GM23338 (cell line): ENCODE measurements at regions not wholly inside any gene's neighbourhood (a gene's known extent, or its start where the extent isn't known, plus 50 kb on each side); places are given as distances from the start of the nearest gene placed in this dataset.

Source experiments
- ATAC-seq: fragments of 200-7000 bp; cut with Tn5 transposase; 3 replicates; pipeline ENCODE4 v1.9.1; 2020
- DNase-seq: peaks from one replicate; pipeline ENCODE4 v3.0.0-alpha.2; 2015; ENCODE audit warnings: low spot score
- H2AFZ ChIP-seq: fragments of 200-600 bp; sonication (generic); 2 replicates; pipeline ENCODE4 v1.8.0; 2016; ENCODE audit warnings: antibody characterized with exemption, mild to moderate bottlenecking, moderate library complexity
- H3F3A ChIP-seq: fragments of 200-600 bp; sonication (generic); replicated peaks from 2 replicates; pipeline ENCODE4 v1.8.0; 2017; ENCODE audit warnings: antibody characterized with exemption, mixed run types, low read depth
- H3K27ac ChIP-seq: fragments of 200-600 bp; sonication (generic); 2 replicates; pipeline ENCODE4 v1.6.1; 2016; ENCODE audit warnings: low read depth
- H3K27me3 ChIP-seq: fragments of 200-600 bp; sonication (generic); 2 replicates; pipeline ENCODE4 v1.8.0; 2016; ENCODE audit warnings: mild to moderate bottlenecking, mixed run types, moderate library complexity; ENCODE audit not compliant: insufficient read depth
- H3K36me3 ChIP-seq: fragments of 200-600 bp; sonication (generic); 2 replicates; pipeline ENCODE4 v1.8.0; 2016; ENCODE audit warnings: mild to moderate bottlenecking; ENCODE audit not compliant: insufficient read depth
- H3K4me1 ChIP-seq: fragments of 200-600 bp; sonication (generic); 2 replicates; pipeline ENCODE4 v1.8.0; 2016; ENCODE audit warnings: mild to moderate bottlenecking, moderate library complexity; ENCODE audit not compliant: insufficient read depth
- H3K4me2 ChIP-seq: fragments of 200-600 bp; sonication (generic); 2 replicates; pipeline ENCODE4 v1.7.1; 2017; ENCODE audit warnings: mixed run types
- H3K4me3 ChIP-seq: fragments of 200-600 bp; sonication (generic); 2 replicates; pipeline ENCODE4 v1.6.1; 2016; ENCODE audit warnings: mixed run types
- H3K79me2 ChIP-seq: fragments of 200-600 bp; sonication (generic); replicated peaks from 2 replicates; pipeline ENCODE4 v1.8.0; 2017; ENCODE audit warnings: mild to moderate bottlenecking; ENCODE audit not compliant: insufficient read depth
- H3K9me2 ChIP-seq: fragments of 200-600 bp; sonication (generic); 2 replicates; pipeline ENCODE4 v1.8.0; 2017; ENCODE audit not compliant: insufficient read depth
- H4K20me1 ChIP-seq: fragments of 200-600 bp; sonication (generic); replicated peaks from 2 replicates; pipeline ENCODE4 v1.8.0; 2017; ENCODE audit warnings: mild to moderate bottlenecking; ENCODE audit not compliant: insufficient read depth
- H3K27ac Mint-ChIP-seq: 2 replicates; pipeline ENCODE4 v1.8.0; 2020; ENCODE audit warnings: inconsistent platforms, mild to moderate bottlenecking, moderate library complexity, mixed read lengths
- H3K27me3 Mint-ChIP-seq: 3 replicates; pipeline ENCODE4 v1.8.0; 2022; ENCODE audit warnings: low read depth, mild to moderate bottlenecking, moderate library complexity, mixed read lengths, inconsistent platforms; ENCODE audit not compliant: insufficient read depth, poor library complexity
- H3K36me3 Mint-ChIP-seq: 3 replicates; pipeline ENCODE4 v1.8.0; 2021; ENCODE audit warnings: low read depth, mild to moderate bottlenecking, inconsistent platforms, moderate library complexity, mixed read lengths
- H3K4me1 Mint-ChIP-seq: 3 replicates; pipeline ENCODE4 v1.8.0; 2020; ENCODE audit warnings: mild to moderate bottlenecking, inconsistent platforms, mixed read lengths
- H3K4me3 Mint-ChIP-seq: 3 replicates; pipeline ENCODE4 v1.8.0; 2021; ENCODE audit warnings: moderate library complexity, mild to moderate bottlenecking, inconsistent platforms, mixed read lengths
- H3K9me3 Mint-ChIP-seq: 3 replicates; pipeline ENCODE4 v1.8.0; 2020; ENCODE audit warnings: moderate library complexity, mild to moderate bottlenecking, inconsistent platforms, mixed read lengths
- CTCF ChIP-seq, 2 experiments: fragments of 200-600 bp in 1 of 2; sonication (generic) in 1 of 2; conservative IDR thresholded peaks; 2 replicates each; pipeline versions ENCODE4 v1.5.1 to v1.6.1; 2016 to 2017; ENCODE audit warnings: antibody characterized with exemption in 2 of 2, low read depth in 2 of 2, mild to moderate bottlenecking in 2 of 2, moderate library complexity in 1 of 2
- ETS1 ChIP-seq: IDR thresholded peaks from 2 replicates; pipeline ENCODE4 v1.6.1; 2016; ENCODE audit warnings: antibody characterized with exemption
- EZH2 ChIP-seq: fragments of 200-600 bp; sonication (generic); IDR thresholded peaks from one replicate; pipeline ENCODE4 v1.8.0; 2017; ENCODE audit warnings: antibody characterized with exemption, mild to moderate bottlenecking, low read depth; ENCODE audit not compliant: unreplicated experiment
- EZH2phosphoT487 ChIP-seq: fragments of 200-600 bp; sonication (generic); IDR thresholded peaks from one replicate; pipeline ENCODE4 v1.8.1; 2018; ENCODE audit warnings: antibody characterized with exemption; ENCODE audit not compliant: unreplicated experiment
- JUNB ChIP-seq: IDR thresholded peaks from one replicate; pipeline ENCODE4 v1.6.1; 2016; ENCODE audit warnings: antibody characterized with exemption; ENCODE audit not compliant: unreplicated experiment
- NANOG ChIP-seq: IDR thresholded peaks from 2 replicates; pipeline ENCODE4 v1.6.1; 2016; ENCODE audit warnings: antibody characterized with exemption, borderline replicate concordance
- POLR2AphosphoS5 ChIP-seq: IDR thresholded peaks from 2 replicates; pipeline ENCODE4 v1.6.1; 2016; ENCODE audit warnings: antibody characterized with exemption, low read depth
- ZNF114 ChIP-seq: fragments of 250-450 bp; sonication (Bioruptor Pico); IDR thresholded peaks from 2 replicates; pipeline ENCODE4 v1.5.0; 2020; ENCODE audit warnings: mild to moderate bottlenecking, moderate library complexity
- ZNF331 ChIP-seq: fragments of 250-450 bp; sonication (Bioruptor Pico); IDR thresholded peaks from 2 replicates; pipeline ENCODE4 v1.5.0; 2020; ENCODE audit warnings: low read depth, mild to moderate bottlenecking, moderate library complexity
- ZNF462 ChIP-seq: fragments of 250-450 bp; sonication (Bioruptor Pico); IDR thresholded peaks from 2 replicates; pipeline ENCODE4 v1.5.0; 2020; ENCODE audit warnings: mild to moderate bottlenecking, moderate library complexity
- TF ChIP-seq, protein P1 (sequence below): IDR thresholded peaks from one replicate; pipeline ENCODE4 v1.6.1; 2018; ENCODE audit warnings: antibody characterized with exemption; ENCODE audit not compliant: unreplicated experiment

DNA sequence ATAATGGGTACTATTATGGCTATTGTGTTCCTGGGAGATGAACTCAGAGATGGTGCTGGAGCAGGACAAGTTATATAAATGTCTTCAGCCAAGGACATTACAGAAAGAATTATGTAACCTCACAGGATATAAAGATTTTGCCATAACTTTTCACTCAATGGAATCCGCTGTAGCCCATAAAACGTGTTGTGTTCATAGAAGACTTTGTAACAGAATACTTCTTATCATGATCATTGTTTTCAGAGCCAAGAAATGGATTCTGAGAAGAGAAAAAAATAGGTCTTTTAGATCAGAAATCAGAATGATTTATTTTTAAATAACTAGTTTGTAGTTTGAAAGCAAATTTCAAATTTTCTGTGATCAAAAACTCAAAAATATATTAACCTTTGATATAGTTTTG is 441.0 kb upstream of the TENM3 start:
- no peaks in the 10 kb centered on the region for H3F3A ChIP-seq
- Mint-ChIP-seq H3K9me3 (no peaks in the 10 kb centered on the region), H3K36me3 (no peaks in the 10 kb centered on the region), H3K27me3 (no peaks in the 10 kb centered on the region), H3K27ac (no peak overlapping the region), H3K4me3 (no peak overlapping the region), H3K4me1 (peaks cover 9% of the 10 kb centered on the region; the same call in 2 of the 3 replicates)
- H3K27ac ChIP-seq = no peak overlapping the region
- no peaks in the 10 kb centered on the region for H3K27me3 ChIP-seq
- ATAC-seq = no peak
- H3K4me2 ChIP-seq = no peak overlapping the region
- H3K9me2 ChIP-seq = no peaks in the 10 kb centered on the region
- H2AFZ ChIP-seq = no peak overlapping the region
- H3K4me3 ChIP-seq = no peak overlapping the region
- no peak for TF ChIP-seq ZNF114 (CRISPR knock-in tag)
- TF ChIP-seq ETS1 = no peak
- no peak for TF ChIP-seq CTCF (conservative IDR thresholded peaks at IDR 0.05; ENCODE audit: low read depth in 2 of 2)
- no peak for TF ChIP-seq EZH2
- TF ChIP-seq ZNF331 (CRISPR knock-in tag) = no peak
- no peak for TF ChIP-seq ZNF462 (CRISPR knock-in tag)
- TF ChIP-seq, protein P1, sequence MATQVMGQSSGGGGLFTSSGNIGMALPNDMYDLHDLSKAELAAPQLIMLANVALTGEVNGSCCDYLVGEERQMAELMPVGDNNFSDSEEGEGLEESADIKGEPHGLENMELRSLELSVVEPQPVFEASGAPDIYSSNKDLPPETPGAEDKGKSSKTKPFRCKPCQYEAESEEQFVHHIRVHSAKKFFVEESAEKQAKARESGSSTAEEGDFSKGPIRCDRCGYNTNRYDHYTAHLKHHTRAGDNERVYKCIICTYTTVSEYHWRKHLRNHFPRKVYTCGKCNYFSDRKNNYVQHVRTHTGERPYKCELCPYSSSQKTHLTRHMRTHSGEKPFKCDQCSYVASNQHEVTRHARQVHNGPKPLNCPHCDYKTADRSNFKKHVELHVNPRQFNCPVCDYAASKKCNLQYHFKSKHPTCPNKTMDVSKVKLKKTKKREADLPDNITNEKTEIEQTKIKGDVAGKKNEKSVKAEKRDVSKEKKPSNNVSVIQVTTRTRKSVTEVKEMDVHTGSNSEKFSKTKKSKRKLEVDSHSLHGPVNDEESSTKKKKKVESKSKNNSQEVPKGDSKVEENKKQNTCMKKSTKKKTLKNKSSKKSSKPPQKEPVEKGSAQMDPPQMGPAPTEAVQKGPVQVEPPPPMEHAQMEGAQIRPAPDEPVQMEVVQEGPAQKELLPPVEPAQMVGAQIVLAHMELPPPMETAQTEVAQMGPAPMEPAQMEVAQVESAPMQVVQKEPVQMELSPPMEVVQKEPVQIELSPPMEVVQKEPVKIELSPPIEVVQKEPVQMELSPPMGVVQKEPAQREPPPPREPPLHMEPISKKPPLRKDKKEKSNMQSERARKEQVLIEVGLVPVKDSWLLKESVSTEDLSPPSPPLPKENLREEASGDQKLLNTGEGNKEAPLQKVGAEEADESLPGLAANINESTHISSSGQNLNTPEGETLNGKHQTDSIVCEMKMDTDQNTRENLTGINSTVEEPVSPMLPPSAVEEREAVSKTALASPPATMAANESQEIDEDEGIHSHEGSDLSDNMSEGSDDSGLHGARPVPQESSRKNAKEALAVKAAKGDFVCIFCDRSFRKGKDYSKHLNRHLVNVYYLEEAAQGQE = no peak
- TF ChIP-seq POLR2AphosphoS5 = no peak
- TF ChIP-seq JUNB = no peak
- TF ChIP-seq EZH2phosphoT487 = no peak
- TF ChIP-seq NANOG = no peak
- no peaks in the 10 kb centered on the region for H4K20me1 ChIP-seq
- H3K4me1 ChIP-seq = no peaks in the 10 kb centered on the region
- H3K36me3 ChIP-seq = no peaks in the 10 kb centered on the region
- no peak for DNase-seq
- H3K79me2 ChIP-seq = no peaks in the 10 kb centered on the region
